GM18907 (cell line): ENCODE measurements at regions not wholly inside any gene's neighbourhood (a gene's known extent, or its start where the extent isn't known, plus 50 kb on each side); places are given as distances from the start of the nearest gene placed in this dataset.
"Not testable (repeated sequence)": the region's sequence is repeated elsewhere in the genome, so short reads cannot be mapped to it uniquely, and the experiment has no call there.

Source experiments
- ATAC-seq: cut with Tn5 transposase; IDR thresholded peaks from one replicate; pipeline ENCODE4 v1.9.1; 2021; ENCODE audit warnings: mild to moderate bottlenecking, moderate library complexity; ENCODE audit not compliant: unreplicated experiment

GRCh38 chr7:138214926-138215325, 138.7 kb downstream of the AKR1D1 start:
- ATAC-seq, result no peak

GRCh38 chr7:138220321-138220720, 144.1 kb downstream of the AKR1D1 start:
- ATAC-seq, result not testable (repeated sequence)

DNA sequence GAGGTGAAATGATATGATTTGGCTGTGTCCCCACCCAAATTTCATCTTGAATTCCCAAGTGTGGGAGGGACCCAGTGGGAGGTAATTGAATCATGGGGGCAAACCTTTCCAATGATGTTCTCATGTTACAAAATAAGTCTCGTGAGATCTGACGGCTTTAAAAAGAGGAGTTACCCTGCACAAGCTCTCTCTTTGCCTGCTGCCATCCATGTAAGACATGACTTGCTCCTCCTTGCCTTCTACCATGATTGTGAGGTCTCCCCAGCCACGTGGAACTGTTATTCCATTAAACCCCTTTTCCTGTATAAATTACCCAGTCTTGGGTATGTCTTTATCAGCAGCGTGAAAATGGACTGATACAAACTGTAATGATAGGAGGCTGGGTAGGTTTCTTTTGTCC, 145.1 kb downstream of the AKR1D1 start:
- not testable (repeated sequence) for ATAC-seq

DNA sequence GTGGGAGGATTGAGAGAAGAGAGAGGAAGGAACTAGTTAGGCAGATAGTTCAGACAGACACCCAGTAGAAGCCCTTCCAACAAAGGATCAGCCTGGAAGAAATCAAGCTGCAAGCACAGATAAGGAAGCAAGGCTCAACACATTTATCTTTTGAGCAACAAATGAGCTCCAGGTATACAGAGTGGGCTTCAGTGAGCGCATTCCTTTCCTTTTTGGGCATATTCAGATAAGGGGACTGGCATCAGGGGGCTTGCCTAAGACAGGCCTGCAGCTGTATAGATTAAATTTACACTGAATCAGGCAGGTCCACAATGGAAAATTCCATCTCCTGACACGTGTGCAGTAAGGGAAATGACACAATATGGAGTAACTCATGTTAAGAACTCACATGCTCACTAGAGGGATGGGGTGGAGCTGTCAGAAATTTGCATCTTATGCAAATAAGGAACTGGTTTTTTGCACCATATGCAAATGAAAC, 147.2 kb downstream of the AKR1D1 start:
- ATAC-seq, result no peak

GRCh38 chr7:138226001-138226476, 149.8 kb downstream of the AKR1D1 start:
- ATAC-seq, result no peak

DNA sequence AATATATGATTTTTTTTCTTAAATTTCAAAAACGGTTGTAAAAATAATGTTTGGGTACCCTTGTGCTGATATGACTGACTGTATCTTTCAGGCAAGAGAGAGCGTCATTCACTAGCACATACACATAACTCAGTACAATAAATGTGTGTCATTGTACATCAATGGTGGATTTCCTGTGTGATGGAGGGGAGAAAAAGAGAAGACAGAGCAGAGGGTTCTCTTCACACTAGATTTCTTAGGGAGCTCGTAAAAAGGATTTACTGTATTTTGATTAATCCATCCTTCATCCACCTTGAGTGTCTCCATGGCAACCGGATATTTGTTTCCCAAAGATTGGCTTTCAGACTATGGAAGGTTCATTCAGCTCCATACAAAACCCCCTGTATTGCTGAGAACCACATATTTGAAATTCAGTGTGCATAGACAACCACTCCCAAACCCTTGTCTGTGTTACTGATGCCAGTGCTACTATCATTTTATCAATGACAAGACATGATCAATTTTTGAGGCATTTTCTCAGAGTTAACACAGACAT, 150.6 kb downstream of the AKR1D1 start:
- ATAC-seq, result no peak

- no peak for ATAC-seq
Measured at GRCh38 chr7:138228119-138228518, 151.9 kb downstream of the AKR1D1 start.

GRCh38 chr7:138228769-138229168, 152.5 kb downstream of the AKR1D1 start:
- ATAC-seq, result no peak

- no peak for ATAC-seq
Measured at GRCh38 chr7:138233189-138233588, 156.9 kb downstream of the AKR1D1 start.

GRCh38 chr7:138235207-138235606, 158.9 kb downstream of the AKR1D1 start:
- ATAC-seq, result no peak

DNA sequence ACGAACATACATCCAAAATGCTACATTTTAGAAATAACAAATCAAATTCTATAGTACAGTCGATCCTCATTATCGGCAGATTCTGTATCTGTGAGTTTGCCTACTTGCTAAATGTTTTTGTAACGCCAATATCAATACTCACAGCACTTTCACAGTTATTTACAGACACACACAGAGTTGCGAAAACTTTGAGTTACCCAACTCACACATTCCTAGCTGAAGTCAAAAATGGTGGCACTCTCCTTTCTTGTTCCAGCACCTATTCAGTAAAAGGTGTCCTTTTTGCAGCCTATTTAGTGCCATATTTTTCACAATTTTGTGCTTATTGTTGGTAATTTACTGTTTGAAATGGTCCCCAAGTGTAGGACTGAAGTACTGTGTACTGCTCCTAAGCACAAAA, 161.7 kb downstream of the AKR1D1 start:
- no peak for ATAC-seq

DNA sequence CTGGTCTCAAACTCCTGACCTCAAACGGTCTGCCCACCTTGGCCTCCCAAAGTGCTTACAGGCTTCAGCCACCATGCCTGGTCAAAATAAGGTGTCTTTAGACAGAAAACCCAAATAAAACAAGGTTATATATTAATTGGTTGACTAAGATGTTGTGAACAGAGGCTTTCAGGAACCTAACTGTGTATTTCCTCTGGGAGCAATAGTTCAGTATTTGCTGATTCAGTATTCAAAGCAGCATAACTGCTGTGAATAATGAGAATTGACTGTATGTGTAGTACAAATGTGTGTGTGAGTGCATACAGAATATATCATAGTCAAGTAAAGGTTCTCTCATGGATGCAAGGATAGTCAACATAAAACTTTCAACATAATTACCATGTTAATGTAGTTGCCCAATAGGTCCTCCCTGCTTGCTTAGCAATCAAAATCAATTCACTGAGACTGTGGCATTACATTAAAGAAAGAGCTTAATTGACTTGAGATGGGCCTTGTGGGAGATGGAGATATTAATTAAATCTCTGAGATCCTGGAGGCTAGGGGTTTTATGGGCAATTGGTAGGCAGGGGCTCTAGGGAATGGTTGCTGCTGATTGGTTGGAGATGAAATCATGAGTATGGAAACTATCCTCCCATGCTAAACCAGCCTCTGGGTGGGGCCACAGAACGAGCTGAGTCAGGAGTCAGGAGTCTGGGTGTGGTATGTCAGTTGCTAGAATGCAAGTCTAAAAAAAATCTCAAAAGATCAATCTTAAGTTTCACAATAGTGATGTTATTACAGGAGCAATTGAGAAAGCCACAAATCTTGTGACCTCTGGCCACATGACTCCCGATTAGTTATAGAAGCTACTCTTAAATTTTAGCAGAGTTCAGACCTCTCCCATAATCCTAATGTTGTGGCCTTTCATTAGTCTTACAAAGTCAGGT, 162.7 kb downstream of the AKR1D1 start:
- ATAC-seq, result no peak

GRCh38 chr7:138243430-138243829, 167.2 kb downstream of the AKR1D1 start:
- no peak for ATAC-seq

DNA sequence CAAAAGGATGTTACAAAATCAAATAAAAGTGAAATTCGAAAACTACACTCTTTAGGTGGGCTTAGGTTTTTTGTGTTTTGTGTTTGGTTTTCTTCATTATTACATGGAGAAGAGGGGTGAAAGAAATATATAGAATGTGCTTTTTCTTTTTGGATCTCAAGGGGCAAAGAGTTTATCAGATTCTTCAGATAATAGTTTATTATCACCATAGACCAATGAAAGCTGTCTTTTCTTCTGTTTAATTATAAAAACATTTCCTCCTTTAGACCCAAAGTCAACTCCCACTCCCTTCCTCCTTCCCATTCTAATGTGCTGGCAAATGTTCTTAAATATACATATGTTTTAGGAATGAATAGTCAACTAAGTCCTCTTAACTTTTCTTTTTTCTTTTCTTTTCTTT, 167.6 kb downstream of the AKR1D1 start:
- ATAC-seq, result no peak

DNA sequence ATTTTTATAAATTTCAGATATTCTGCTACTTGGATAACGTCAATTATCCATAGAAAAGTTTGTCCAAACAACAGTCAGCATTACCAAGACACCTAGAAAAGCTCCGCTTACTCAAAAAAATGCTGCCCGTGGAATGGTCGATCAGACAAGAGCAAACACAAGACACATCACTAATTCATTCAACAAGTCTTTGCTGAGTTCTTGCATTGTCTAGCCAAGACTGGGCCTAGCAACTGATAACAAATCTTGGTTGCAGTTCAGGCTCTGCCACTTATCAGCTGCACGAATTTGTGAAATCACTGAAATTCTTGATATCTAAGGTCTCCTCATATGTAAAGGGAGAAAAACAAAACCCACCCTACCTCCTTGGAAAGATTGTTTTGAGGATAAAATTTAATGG, 168.3 kb downstream of the AKR1D1 start:
- no peak for ATAC-seq

GRCh38 chr7:138245216-138245615, 169.0 kb downstream of the AKR1D1 start:
- no peak for ATAC-seq

DNA sequence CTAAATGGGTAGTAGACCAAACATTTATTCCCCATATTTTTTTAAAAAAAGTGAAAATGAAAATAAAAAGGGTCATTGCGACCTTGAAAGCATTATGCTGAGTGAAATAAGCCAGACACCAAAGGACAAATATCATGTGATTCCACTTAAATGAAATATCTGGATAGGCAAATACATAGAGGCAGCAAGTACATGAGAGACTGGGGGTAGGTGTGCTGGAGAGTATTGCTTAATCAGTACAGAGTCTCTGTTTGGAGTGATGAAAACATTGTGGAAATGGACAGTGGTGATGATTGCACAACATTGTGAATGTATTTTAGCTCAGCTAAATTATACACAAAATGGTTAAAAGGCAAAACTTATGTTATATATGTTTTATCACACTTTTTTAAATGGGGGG, 169.4 kb downstream of the AKR1D1 start:
- no peak for ATAC-seq

DNA sequence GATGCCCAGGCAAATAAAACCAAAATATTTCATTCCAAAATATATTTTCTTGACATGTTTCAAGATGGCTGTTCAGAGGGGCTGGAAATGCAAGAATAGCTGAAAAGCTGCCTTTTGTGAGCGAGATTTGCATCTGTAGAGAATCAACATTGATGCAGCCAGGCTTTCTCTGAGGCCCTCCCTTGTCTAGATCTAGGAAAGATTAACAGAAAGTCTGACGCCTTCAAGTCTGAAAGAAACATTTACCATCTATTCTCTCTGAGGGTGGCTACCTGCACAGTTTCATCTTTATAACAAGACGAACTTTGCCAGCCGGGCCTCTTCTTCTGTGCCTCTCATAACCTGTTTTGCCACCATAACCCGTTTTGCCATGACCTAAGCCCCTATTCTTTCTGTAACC, 170.2 kb downstream of the AKR1D1 start:
- ATAC-seq, result no peak

- ATAC-seq, result no peak
Measured at GRCh38 chr7:138247081-138247480, 170.8 kb downstream of the AKR1D1 start.

DNA sequence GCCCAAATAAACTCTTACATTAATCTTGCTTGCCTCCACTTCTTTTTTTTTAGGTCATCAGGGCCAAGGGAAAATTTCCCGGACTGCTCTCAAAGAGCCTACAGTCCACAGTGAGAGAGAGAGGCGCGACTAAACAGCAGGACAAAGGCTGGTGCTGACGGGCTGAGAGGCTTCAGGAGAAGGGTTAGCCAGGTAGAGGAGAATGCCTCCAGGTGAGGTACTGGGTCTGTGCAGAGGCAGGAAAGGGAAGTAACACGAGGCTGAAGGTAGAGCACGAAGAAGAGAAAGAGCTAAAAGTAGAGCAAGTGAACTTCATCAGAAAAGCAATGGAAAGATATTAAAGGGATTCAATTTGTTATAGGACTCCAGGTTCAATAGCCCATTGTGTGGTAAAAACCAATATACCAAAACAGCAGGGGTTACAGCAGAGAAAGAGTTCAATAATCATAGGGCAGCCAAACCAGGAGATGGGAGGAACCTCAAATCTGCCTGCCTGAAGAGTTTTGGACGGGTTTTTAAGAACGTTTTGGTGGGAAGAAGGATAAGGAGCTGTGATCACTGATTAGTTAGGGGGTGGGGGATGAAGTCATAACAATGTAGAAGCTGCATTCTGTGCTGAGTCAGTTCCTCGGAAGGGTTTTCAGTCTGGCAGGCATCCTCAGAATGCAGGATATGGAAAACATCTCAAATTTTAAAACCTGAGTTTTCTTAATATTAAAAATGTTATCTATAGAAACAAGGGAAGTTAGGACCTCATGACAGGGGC, 171.5 kb downstream of the AKR1D1 start:
- ATAC-seq, result no peak

DNA sequence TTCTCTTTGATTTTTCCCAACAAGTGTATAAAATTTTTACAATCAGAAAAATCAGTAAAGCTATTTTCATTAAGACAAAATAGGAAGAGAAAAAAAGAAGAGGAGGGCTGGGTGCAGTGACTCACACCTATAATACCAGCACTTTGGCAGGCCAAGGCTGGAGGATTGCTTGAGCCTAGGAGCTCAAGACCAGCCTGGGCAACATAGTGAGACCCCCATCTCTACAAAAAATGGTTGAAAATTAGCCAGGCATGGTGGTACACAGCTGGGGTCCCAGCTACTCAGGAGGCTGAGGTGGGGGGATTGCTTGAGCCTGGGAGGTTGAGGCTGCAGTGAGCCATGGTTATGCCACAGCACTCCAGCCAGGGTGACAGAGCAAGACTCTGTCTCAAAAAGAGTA, 172.3 kb downstream of the AKR1D1 start:
- ATAC-seq, result no peak
